ENCODE measurements at regions not wholly inside any gene's neighbourhood (a gene's known extent, or its start where the extent isn't known, plus 50 kb on each side); places are given as distances from the start of the nearest gene placed in this dataset.

- TF ChIP-seq POLR2A (IDR thresholded peaks at IDR 0.05; ENCODE audit: extremely low read depth, insufficient read length) (no peak), MAX (IDR thresholded peaks at IDR 0.05; ENCODE audit: low read depth, low read length) (no peak), MYC (IDR thresholded peaks at IDR 0.05; ENCODE audit: low read depth, low read length) (no peak)
- TF ChIP-seq, protein P1, sequence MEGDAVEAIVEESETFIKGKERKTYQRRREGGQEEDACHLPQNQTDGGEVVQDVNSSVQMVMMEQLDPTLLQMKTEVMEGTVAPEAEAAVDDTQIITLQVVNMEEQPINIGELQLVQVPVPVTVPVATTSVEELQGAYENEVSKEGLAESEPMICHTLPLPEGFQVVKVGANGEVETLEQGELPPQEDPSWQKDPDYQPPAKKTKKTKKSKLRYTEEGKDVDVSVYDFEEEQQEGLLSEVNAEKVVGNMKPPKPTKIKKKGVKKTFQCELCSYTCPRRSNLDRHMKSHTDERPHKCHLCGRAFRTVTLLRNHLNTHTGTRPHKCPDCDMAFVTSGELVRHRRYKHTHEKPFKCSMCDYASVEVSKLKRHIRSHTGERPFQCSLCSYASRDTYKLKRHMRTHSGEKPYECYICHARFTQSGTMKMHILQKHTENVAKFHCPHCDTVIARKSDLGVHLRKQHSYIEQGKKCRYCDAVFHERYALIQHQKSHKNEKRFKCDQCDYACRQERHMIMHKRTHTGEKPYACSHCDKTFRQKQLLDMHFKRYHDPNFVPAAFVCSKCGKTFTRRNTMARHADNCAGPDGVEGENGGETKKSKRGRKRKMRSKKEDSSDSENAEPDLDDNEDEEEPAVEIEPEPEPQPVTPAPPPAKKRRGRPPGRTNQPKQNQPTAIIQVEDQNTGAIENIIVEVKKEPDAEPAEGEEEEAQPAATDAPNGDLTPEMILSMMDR (IDR thresholded peaks at IDR 0.05; ENCODE audit: low read depth, low read length) = no peak
These were observed 321.5 kb upstream of the TRPM3 start for GRCh38 chr9:71442937-71443336.

Measured in NB4 (cell line).